GM18909 (cell line): ENCODE measurements at regions not wholly inside any gene's neighbourhood (a gene's known extent, or its start where the extent isn't known, plus 50 kb on each side); places are given as distances from the start of the nearest gene placed in this dataset.

Experiments
- ATAC-seq: cut with Tn5 transposase; IDR thresholded peaks from one replicate; pipeline ENCODE4 v1.9.1; 2021; ENCODE audit warnings: mild to moderate bottlenecking; ENCODE audit not compliant: unreplicated experiment, poor library complexity

GRCh38 chr1:199352351-199352750 is 675.2 kb upstream of the NR5A2 start:
- no peak for ATAC-seq

GRCh38 chr1:199353906-199354305 is 673.6 kb upstream of the NR5A2 start:
- ATAC-seq, result no peak

- ATAC-seq, result no peak
These were observed 670.9 kb upstream of the NR5A2 start for GRCh38 chr1:199356561-199356960.

GRCh38 chr1:199357599-199357998 is 669.9 kb upstream of the NR5A2 start:
- ATAC-seq, result no peak

GRCh38 chr1:199362996-199363395 is 664.5 kb upstream of the NR5A2 start:
- no peak for ATAC-seq

- ATAC-seq, result no peak
These were observed 654.4 kb upstream of the NR5A2 start for GRCh38 chr1:199373139-199373538.

GRCh38 chr1:199377211-199377610 is 650.3 kb upstream of the NR5A2 start:
- no peak for ATAC-seq

GRCh38 chr1:199383793-199384192 is 643.7 kb upstream of the NR5A2 start:
- no peak for ATAC-seq

- no peak for ATAC-seq
These were observed 632.7 kb upstream of the NR5A2 start for GRCh38 chr1:199394856-199395255.

- no peak for ATAC-seq
These were observed 631.1 kb upstream of the NR5A2 start for GRCh38 chr1:199396456-199396855.

GRCh38 chr1:199399996-199400724 is 627.4 kb upstream of the NR5A2 start:
- peak; percentile 85 for ATAC-seq

- ATAC-seq, result no peak
These were observed 623.9 kb upstream of the NR5A2 start for GRCh38 chr1:199403531-199404116.

GRCh38 chr1:199404191-199404590 is 623.3 kb upstream of the NR5A2 start:
- ATAC-seq, result no peak

GRCh38 chr1:199404976-199405375 is 622.5 kb upstream of the NR5A2 start:
- ATAC-seq, result no peak

GRCh38 chr1:199405634-199406196 is 621.8 kb upstream of the NR5A2 start:
- ATAC-seq, result no peak

- no peak for ATAC-seq
These were observed 617.0 kb upstream of the NR5A2 start for GRCh38 chr1:199410462-199410861.

GRCh38 chr1:199411506-199411905 is 616.0 kb upstream of the NR5A2 start:
- no peak for ATAC-seq

GRCh38 chr1:199422206-199422605 is 605.3 kb upstream of the NR5A2 start:
- no peak for ATAC-seq

- ATAC-seq, result no peak
These were observed 579.6 kb upstream of the NR5A2 start for GRCh38 chr1:199447906-199448305.

- ATAC-seq, result no peak
These were observed 578.9 kb upstream of the NR5A2 start for GRCh38 chr1:199448646-199449045.

GRCh38 chr1:199449221-199449620 is 578.3 kb upstream of the NR5A2 start:
- ATAC-seq, result no peak

GRCh38 chr1:199449681-199450080 is 577.8 kb upstream of the NR5A2 start:
- no peak for ATAC-seq
